Stomach (tissue), 8 donors: ENCODE measurements at regions not wholly inside any gene's neighbourhood (a gene's known extent, or its start where the extent isn't known, plus 50 kb on each side); places are given as distances from the start of the nearest gene placed in this dataset.
A peak's percentile ranks its signal among the peaks of the same experiment; 100 is the strongest.

ENCODE experiments used
- DNase-seq, 2 donors: peaks; one replicate each; pipeline versions ENCODE4 v3.0.0 to v3.0.0-alpha.2; 2013 to 2019
- H3K27ac ChIP-seq, 5 donors: fragments of 200-600 bp in 4 of 5; sonication (generic) in 4 of 5; one replicate each; pipeline ENCODE4 v1.5.1; 2013 to 2019; ENCODE audit warnings: mild to moderate bottlenecking in 1 of 5, moderate library complexity in 1 of 5
- H3K27me3 ChIP-seq, 3 donors: fragments of 200-600 bp; sonication (generic); one replicate each; pipeline ENCODE4 v1.5.1; 2017 to 2019; ENCODE audit warnings: mixed run types in 1 of 3
- H3K36me3 ChIP-seq, 4 donors: fragments of 200-600 bp; sonication (generic); 1 replicate in 3 of 4; 2 replicates in 1 of 4; pipeline ENCODE4 v1.5.1; 2016 to 2019
- H3K4me1 ChIP-seq, 4 donors: fragments of 200-600 bp; sonication (generic); one replicate each; pipeline ENCODE4 v1.5.1; 2016 to 2019
- H3K4me3 ChIP-seq, 4 donors: fragments of 200-600 bp; sonication (generic) in 3 of 4; one replicate each; pipeline ENCODE4 v1.5.1; 2016 to 2019; ENCODE audit warnings: mild to moderate bottlenecking in 1 of 4
- H3K9me3 ChIP-seq, 4 donors: fragments of 200-600 bp; sonication (generic); one replicate each; pipeline ENCODE4 v1.5.1; 2016 to 2019
- EP300 ChIP-seq: sonication (generic); formaldehyde crosslinking; IDR thresholded peaks from one replicate; pipeline ENCODE4 v1.6.1; 2017; ENCODE audit warnings: antibody characterized with exemption
- POLR2A ChIP-seq, 4 donors: fragments of 450-650 bp; IDR thresholded peaks; one replicate each; pipeline ENCODE4 v1.6.1; 2016; ENCODE audit warnings: antibody characterized with exemption in 4 of 4, control low read depth in 2 of 4, mild to moderate bottlenecking in 1 of 4, moderate library complexity in 1 of 4
- POLR2AphosphoS5 ChIP-seq, 3 donors: sonication (generic); formaldehyde crosslinking; IDR thresholded peaks; one replicate each; pipeline ENCODE4 v1.6.1; 2016; ENCODE audit warnings: antibody characterized with exemption in 3 of 3
- WGBS, 5 donors: extraction: QIAGEN DNeasy Blood & Tissue Kit in 3 of 5; methylation state at CpG; one replicate each; pipeline versions ENCODE4 v1.1.5 to v1.1.7; 2013 to 2018; 5-methylcytosine and 5-hydroxymethylcytosine counted together
- intact Hi-C: fragments of 100-400 bp; cut with DNase I; formaldehyde crosslinking; loops from one replicate; pipeline ENCODE4 v1.15.1; 2023; ENCODE audit warnings: low total_unique reads
- TF ChIP-seq, protein P1 (sequence below), 7 experiments: fragments of 450-650 bp in 4 of 7; fragments of 200-600 bp in 3 of 7; sonication (generic) in 3 of 7; IDR thresholded peaks; one replicate each; pipeline ENCODE4 v1.5.1; 2016 to 2019; ENCODE audit warnings: antibody characterized with exemption in 7 of 7, control low read depth in 2 of 7, mild to moderate bottlenecking in 1 of 7
- donor health status: healthy with polysubstance abuse.
- donor health status: Bipolar disorder and iron deficiency.
- donor health status: healthy.

DNA sequence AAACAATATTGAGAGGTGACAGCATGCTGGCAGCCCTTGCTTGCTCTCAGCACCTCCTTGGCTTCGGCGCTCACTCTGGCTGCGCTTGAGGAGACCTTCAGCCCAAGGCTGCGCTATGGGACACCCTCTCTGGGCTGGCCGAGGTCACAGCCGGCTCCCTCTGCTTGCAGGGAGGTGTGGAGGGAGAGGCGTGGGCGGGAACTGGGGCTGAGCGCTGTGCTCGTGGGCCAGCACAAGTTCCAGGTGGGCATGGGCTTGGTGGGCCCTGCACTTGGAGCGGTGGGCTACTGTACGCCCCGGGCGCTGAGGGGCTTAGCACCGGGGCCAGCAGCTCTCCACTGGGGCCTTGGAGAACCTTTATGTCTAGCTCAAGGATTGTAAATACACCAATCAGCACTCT, 1613.8 kb upstream of the IGFBP7 start:
- DNase-seq: no peak
- H3K36me3 ChIP-seq: no peaks in the 10 kb centered on the region
- no peaks in the 10 kb centered on the region for H3K4me1 ChIP-seq
- peaks cover 0 to 7% (median 5%) of the 10 kb centered on the region in 4 donors for H3K9me3 ChIP-seq
- WGBS, 5 donors: 89 to 97% (median 91%) methylated on average over 15 of the region's 15 CpGs
- H3K4me3 ChIP-seq: no peak overlapping the region
- no peak overlapping the region for H3K27ac ChIP-seq
- TF ChIP-seq POLR2AphosphoS5 (IDR thresholded peaks at IDR 0.05) (no peak), EP300 (no peak), POLR2A (IDR thresholded peaks at IDR 0.05) (no peak)
- TF ChIP-seq, protein P1, sequence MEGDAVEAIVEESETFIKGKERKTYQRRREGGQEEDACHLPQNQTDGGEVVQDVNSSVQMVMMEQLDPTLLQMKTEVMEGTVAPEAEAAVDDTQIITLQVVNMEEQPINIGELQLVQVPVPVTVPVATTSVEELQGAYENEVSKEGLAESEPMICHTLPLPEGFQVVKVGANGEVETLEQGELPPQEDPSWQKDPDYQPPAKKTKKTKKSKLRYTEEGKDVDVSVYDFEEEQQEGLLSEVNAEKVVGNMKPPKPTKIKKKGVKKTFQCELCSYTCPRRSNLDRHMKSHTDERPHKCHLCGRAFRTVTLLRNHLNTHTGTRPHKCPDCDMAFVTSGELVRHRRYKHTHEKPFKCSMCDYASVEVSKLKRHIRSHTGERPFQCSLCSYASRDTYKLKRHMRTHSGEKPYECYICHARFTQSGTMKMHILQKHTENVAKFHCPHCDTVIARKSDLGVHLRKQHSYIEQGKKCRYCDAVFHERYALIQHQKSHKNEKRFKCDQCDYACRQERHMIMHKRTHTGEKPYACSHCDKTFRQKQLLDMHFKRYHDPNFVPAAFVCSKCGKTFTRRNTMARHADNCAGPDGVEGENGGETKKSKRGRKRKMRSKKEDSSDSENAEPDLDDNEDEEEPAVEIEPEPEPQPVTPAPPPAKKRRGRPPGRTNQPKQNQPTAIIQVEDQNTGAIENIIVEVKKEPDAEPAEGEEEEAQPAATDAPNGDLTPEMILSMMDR (IDR thresholded peaks at IDR 0.05): no peak
- intact Hi-C loops: no loop called here
- no peaks in the 10 kb centered on the region for H3K27me3 ChIP-seq

DNA sequence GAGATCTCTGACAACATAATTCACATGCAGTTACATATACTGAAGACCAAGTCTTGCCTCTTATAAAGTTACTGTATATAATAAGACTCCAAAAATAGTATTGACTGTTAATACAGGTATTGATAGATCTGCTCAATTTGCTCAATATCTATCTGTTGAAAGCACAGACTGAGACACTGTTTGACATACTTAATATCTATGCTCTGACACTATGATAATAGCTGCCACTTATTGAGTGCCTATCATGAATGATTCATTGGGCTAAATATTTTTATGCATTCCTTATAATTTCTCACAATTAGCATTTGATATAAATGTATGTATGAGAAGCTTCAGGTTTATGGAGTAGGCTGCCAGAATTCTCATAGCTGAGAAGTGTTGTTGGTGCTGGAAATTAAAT, 1600.9 kb upstream of the IGFBP7 start:
- Histone ChIP-seq H3K4me1 (no peaks in the 10 kb centered on the region), H3K4me3 (no peak overlapping the region), H3K36me3 (no peaks in the 10 kb centered on the region), H3K27ac (no peak overlapping the region), H3K27me3 (no peaks in the 10 kb centered on the region), H3K9me3 (no peaks in the 10 kb centered on the region)
- DNase-seq: no peak
- intact Hi-C loops: no loop called here
- TF ChIP-seq, protein P1 (IDR thresholded peaks at IDR 0.05): no peak
- TF ChIP-seq EP300 (no peak), POLR2A (IDR thresholded peaks at IDR 0.05) (no peak), POLR2AphosphoS5 (IDR thresholded peaks at IDR 0.05) (no peak)

DNA sequence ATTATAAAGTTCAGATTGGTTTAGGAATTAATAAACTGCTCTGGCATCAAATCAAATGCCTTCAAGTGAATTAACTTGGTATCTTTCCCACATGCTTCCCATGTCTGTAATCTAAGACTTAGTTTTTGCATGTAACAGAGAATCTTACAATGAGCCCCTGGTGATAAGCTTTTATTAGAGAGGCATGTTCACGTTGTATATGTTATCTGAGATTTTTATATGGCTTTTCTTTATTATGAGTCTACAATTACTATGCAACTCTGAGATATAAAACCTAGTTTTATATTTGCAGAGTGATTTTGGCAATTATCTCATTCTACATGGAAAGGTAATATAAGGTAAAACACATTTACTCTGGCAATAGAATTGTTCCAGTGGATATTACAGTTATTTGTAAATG, 1578.4 kb upstream of the IGFBP7 start:
- WGBS, 5 donors: 23 to 42% (median 40%) methylated on average over 1 of the region's 1 CpG

DNA sequence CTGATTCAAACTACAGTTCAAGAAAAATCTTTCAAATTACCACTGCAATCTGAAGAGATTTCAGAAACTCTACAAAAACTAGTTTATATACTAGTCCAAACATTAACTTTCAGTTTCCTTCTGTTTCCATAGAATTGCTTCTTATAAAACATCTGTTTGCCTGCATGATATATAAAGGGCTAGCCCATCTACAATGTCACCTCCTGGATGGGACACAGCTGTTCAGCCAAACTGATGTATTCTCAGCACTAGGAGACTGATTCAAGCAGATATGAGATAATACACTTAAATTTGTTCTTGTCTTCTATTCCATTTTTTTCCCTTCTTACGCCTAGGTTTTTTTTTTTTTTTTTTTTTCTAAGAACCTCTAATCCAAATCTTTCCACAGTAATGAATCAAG, 1569.7 kb upstream of the IGFBP7 start:
- Histone ChIP-seq H3K36me3 (no peaks in the 10 kb centered on the region), H3K27ac (no peak overlapping the region), H3K9me3 (no peaks in the 10 kb centered on the region), H3K4me3 (no peak overlapping the region), H3K27me3 (no peaks in the 10 kb centered on the region), H3K4me1 (no peaks in the 10 kb centered on the region)
- TF ChIP-seq POLR2AphosphoS5 (IDR thresholded peaks at IDR 0.05) (no peak), POLR2A (IDR thresholded peaks at IDR 0.05) (no peak), EP300 (no peak)
- TF ChIP-seq, protein P1 (IDR thresholded peaks at IDR 0.05): no peak
- intact Hi-C loops: no loop called here
- WGBS, 5 donors: 57 to 90% (median 79%) methylated on average over 1 of the region's 1 CpG
- DNase-seq: peak in 1 of 2 donors; percentile 62

More for the DNA sequence above, 1578.4 kb upstream of the IGFBP7 start:
- H3K27me3 ChIP-seq: no peaks in the 10 kb centered on the region
- H3K27ac ChIP-seq: no peak overlapping the region
- no peak for DNase-seq
- TF ChIP-seq POLR2A (IDR thresholded peaks at IDR 0.05) (no peak), EP300 (no peak), POLR2AphosphoS5 (IDR thresholded peaks at IDR 0.05) (no peak)
- TF ChIP-seq, protein P1 (IDR thresholded peaks at IDR 0.05): no peak
- no peaks in the 10 kb centered on the region for H3K9me3 ChIP-seq
- intact Hi-C loops: no loop called here
- no peaks in the 10 kb centered on the region for H3K36me3 ChIP-seq
- H3K4me3 ChIP-seq: no peak overlapping the region
- H3K4me1 ChIP-seq: no peaks in the 10 kb centered on the region
